ENCODE measurements at regions not wholly inside any gene's neighbourhood (a gene's known extent, or its start where the extent isn't known, plus 50 kb on each side); places are given as distances from the start of the nearest gene placed in this dataset.

DNA sequence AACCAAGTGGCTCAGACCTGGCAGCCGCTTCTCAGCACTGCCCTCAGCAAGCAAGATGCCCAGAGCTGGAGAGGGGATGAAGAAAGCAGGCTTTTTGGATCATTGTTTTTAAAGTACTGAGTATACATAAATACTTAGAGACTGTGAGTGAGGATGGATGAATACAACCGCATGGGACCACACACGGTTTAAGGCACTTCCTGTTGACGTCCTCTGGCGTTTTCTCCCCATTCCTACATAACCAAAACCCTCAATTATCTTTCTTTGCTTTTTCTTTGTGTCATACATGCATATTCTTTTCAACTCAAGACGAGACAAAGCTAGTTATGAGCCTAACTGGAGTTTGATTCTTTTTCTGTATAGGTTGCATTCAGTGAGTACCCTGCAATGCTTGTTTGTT, 198.4 kb downstream of the GALR1 start:
- TF ChIP-seq ELF4 (IDR thresholded peaks at IDR 0.05) (no peak), SP1 (IDR thresholded peaks at IDR 0.05) (no peak), SUZ12 (IDR thresholded peaks at IDR 0.05) (no peak), TARDBP (IDR thresholded peaks at IDR 0.05) (no peak), CTBP1 (IDR thresholded peaks at IDR 0.05; ENCODE audit: borderline replicate concordance) (no peak), HDGF (IDR thresholded peaks at IDR 0.05; ENCODE audit: borderline replicate concordance) (no peak)
